Brain microvascular endothelial cell (primary cell): ENCODE measurements at regions not wholly inside any gene's neighbourhood (a gene's known extent, or its start where the extent isn't known, plus 50 kb on each side); places are given as distances from the start of the nearest gene placed in this dataset.

Source experiments
- DNase-seq: peaks from one replicate; pipeline ENCODE4 v3.0.0-alpha.2; 2020
- H3K27ac ChIP-seq: fragments of 250-450 bp; sonication (Bioruptor Pico); 2 replicates; pipeline ENCODE4 v1.5.1; 2020; ENCODE audit warnings: mild to moderate bottlenecking, moderate library complexity
- H3K27me3 ChIP-seq: fragments of 250-450 bp; sonication (Bioruptor Pico); replicated peaks from 2 replicates; pipeline ENCODE4 v1.5.1; 2020; ENCODE audit warnings: mild to moderate bottlenecking
- H3K36me3 ChIP-seq: fragments of 250-450 bp; sonication (Bioruptor Pico); replicated peaks from 2 replicates; pipeline ENCODE4 v1.5.1; 2020; ENCODE audit warnings: mild to moderate bottlenecking
- H3K4me3 ChIP-seq: 2 replicates; pipeline ENCODE4 v1.5.1; 2011; ENCODE audit warnings: low read depth, mild to moderate bottlenecking, control low read depth, low read length, moderate library complexity
- CTCF ChIP-seq: IDR thresholded peaks from 2 replicates; pipeline ENCODE4 v1.5.1; 2011; ENCODE audit warnings: low read depth, mild to moderate bottlenecking, moderate library complexity, low read length, control low read depth, inconsistent platforms; ENCODE audit errors: missing control alignments
- in situ Hi-C: cut with HindIII; loops from 2 replicates; pipeline ENCODE4 v1.10.0; 2017; ENCODE audit warnings: low sequenced_read_pairs, low pct_ligation_motif_present

- peak; percentile 81 for TF ChIP-seq CTCF
- Histone ChIP-seq H3K36me3 (no peaks in the 10 kb centered on the region), H3K27me3 (no peaks in the 10 kb centered on the region), H3K4me3 (no peak overlapping the region), H3K27ac (no peak overlapping the region)
- DNase-seq = peak; percentile 47
- in situ Hi-C loops = no loop called here
These were observed 254.4 kb downstream of the KCNE4 start for GRCh38 chr2:223306371-223306770.

DNA sequence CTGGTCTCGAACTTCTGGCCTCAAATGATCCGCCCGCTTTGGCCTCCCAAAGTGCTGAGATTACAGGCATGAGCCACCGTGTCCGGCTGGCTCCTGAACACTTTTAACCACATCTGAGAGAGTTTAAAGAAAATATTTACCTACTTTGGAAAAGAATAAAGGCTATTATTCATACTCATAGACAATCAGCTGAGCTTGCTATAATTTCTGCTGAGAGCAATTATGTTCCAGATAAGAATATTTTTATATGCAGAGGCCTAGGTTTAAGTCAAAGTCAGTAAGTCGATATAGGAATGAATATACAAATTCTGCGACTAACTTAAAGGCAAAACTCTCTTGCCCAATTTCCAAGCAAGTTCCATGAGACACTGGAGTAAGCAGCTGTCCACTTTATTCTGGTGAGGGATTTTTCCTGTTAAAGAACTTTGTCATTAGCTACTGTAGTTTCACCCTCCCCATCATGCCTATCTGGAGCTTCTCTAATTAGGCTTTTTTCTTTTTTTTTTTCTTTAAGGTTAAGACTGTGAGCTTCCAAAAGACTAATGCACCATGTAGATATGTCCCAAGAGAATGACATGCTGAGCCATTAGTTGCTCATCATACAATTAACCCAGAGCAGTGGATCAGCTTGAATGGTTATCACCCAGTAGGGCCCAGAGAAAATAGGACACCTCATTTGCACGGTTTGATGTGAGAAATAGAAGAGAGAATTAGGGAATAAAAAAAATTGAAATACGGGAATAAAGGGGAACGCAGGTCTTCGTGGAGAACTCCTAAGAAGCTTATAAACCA lies 260.1 kb downstream of the KCNE4 start:
- no peak for TF ChIP-seq CTCF
- H3K27ac ChIP-seq = no peak overlapping the region
- in situ Hi-C loops = no loop called here
- H3K36me3 ChIP-seq = no peaks in the 10 kb centered on the region
- no peak for DNase-seq
- H3K4me3 ChIP-seq = no peak overlapping the region
- H3K27me3 ChIP-seq = no peaks in the 10 kb centered on the region

DNA sequence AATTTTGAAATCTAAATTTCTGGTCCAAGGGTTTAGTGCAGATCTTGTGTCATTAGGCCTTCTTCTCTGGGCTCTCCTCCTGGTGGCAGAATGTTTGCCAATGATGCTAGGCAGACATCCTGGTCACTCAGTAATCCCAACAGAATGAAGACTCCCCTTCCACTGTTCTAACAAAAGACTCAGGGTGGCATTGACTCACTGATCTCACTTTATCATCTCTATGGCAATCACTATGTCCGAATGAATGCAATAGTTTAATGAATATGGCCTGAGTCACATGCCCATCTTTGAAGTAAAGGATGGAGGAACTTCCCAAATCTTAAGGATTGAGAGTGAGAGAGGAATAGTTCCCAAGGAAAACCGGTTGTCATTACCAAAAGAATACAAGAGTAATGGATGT lies 261.1 kb downstream of the KCNE4 start:
- no peaks in the 10 kb centered on the region for H3K36me3 ChIP-seq
- no peaks in the 10 kb centered on the region for H3K27me3 ChIP-seq
- in situ Hi-C loops = no loop called here
- no peak overlapping the region for H3K4me3 ChIP-seq
- H3K27ac ChIP-seq = no peak overlapping the region
- no peak for DNase-seq
- no peak for TF ChIP-seq CTCF

DNA sequence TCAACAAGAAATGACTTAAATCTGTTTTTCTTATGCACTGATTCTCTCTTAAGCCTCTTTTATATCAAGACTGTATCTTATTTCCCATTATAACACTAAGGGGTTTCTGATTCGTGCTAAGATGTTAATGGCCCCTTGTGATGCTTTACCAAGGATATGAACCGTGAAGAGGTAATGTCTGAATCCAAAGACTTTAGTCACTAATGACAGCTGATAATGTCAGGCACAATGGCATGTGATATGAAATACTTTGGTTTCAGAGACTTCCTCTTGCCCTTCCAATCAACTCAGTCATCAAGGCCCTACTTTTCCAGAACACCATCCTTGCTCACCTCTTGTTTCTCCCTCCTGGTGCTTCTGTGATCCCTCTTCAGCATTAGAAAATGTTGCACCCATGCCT lies 262.8 kb downstream of the KCNE4 start:
- in situ Hi-C loops = no loop called here
- no peaks in the 10 kb centered on the region for H3K27me3 ChIP-seq
- H3K36me3 ChIP-seq = no peaks in the 10 kb centered on the region
- H3K4me3 ChIP-seq = no peak overlapping the region
- peak; percentile 20 for DNase-seq
- TF ChIP-seq CTCF = no peak
- no peak overlapping the region for H3K27ac ChIP-seq

DNA sequence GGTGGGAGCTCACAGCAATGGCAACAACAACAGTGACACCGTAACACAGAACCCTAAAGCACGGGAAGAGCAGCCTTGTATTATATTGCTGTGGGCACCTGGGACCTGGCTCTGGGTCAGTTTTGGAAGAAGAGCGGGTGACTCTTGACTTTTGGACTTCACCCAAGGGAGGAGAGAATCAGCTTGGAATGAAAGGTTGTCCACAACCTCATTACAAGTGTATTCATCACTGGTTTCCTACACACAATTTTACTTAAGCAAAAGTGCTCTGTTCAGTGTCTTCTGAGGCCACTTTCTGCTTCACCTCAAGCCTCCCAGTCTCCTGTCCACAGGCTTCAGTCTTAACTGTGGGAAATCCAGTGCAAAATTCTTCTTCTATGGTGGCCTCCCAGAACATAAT lies 263.8 kb downstream of the KCNE4 start:
- Histone ChIP-seq H3K36me3 (no peaks in the 10 kb centered on the region), H3K4me3 (no peak overlapping the region), H3K27ac (no peak overlapping the region), H3K27me3 (no peaks in the 10 kb centered on the region)
- no peak for TF ChIP-seq CTCF
- DNase-seq = no peak
- in situ Hi-C loops = no loop called here

- in situ Hi-C loops = no loop called here
- no peak overlapping the region for H3K4me3 ChIP-seq
- no peaks in the 10 kb centered on the region for H3K27me3 ChIP-seq
- DNase-seq = no peak
- TF ChIP-seq CTCF = no peak
- no peak overlapping the region for H3K27ac ChIP-seq
- no peaks in the 10 kb centered on the region for H3K36me3 ChIP-seq
These were observed 264.4 kb downstream of the KCNE4 start for GRCh38 chr2:223316342-223316741.
